ENCODE measurements at regions not wholly inside any gene's neighbourhood (a gene's known extent, or its start where the extent isn't known, plus 50 kb on each side); places are given as distances from the start of the nearest gene placed in this dataset.

GRCh38 chr13:85080691-85081090 lies 718.5 kb downstream of the SLITRK6 start:
- Histone ChIP-seq H3K4me1 (ENCODE audit: insufficient read depth) (no peaks in the 10 kb centered on the region), H3K36me3 (no peaks in the 10 kb centered on the region), H3K27me3 (no peaks in the 10 kb centered on the region), H3K9me3 (no peaks in the 10 kb centered on the region), H3K27ac (no peak overlapping the region), H3K4me3 (no peak overlapping the region)
- 92 to 93% (median 93%) methylated on average over 1 of the region's 1 CpG for WGBS, 3 donors
- intact Hi-C loops (cut with DNase I), result no loop called here
- DNase-seq, result no peak
- no peak for TF ChIP-seq POLR2A (IDR thresholded peaks at IDR 0.05)
- no peak for TF ChIP-seq EP300 (IDR thresholded peaks at IDR 0.05)
- no peak for TF ChIP-seq CTCF (IDR thresholded peaks at IDR 0.05)

DNA sequence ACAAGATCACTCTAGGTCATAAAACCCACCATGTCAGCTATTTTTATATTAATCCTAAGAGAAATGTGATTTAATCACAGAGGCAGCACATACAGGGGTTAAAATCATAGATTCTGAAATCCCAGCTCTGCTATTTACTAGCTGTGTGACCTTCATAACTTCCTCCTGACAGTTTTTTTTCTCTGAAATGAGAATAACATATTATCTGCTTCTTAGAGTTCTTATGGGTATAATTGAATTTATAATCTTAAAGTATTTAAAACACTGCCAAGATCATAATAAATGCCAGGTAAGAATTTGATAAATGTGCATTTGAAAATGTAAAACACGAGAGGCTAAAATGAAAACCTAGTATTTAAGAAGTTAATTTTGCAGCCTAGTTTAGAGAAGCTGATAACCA lies 722.9 kb downstream of the SLITRK6 start:
- no peak for TF ChIP-seq EP300 (IDR thresholded peaks at IDR 0.05)
- Histone ChIP-seq H3K4me1 (ENCODE audit: insufficient read depth) (no peaks in the 10 kb centered on the region), H3K27me3 (no peaks in the 10 kb centered on the region), H3K9me3 (no peaks in the 10 kb centered on the region), H3K36me3 (no peaks in the 10 kb centered on the region), H3K4me3 (no peak overlapping the region), H3K27ac (no peak overlapping the region)
- intact Hi-C loops (cut with DNase I), result no loop called here
- WGBS, 3 donors, result 4 to 18% (median 12%) methylated on average over 1 of the region's 1 CpG
- DNase-seq, result no peak

DNA sequence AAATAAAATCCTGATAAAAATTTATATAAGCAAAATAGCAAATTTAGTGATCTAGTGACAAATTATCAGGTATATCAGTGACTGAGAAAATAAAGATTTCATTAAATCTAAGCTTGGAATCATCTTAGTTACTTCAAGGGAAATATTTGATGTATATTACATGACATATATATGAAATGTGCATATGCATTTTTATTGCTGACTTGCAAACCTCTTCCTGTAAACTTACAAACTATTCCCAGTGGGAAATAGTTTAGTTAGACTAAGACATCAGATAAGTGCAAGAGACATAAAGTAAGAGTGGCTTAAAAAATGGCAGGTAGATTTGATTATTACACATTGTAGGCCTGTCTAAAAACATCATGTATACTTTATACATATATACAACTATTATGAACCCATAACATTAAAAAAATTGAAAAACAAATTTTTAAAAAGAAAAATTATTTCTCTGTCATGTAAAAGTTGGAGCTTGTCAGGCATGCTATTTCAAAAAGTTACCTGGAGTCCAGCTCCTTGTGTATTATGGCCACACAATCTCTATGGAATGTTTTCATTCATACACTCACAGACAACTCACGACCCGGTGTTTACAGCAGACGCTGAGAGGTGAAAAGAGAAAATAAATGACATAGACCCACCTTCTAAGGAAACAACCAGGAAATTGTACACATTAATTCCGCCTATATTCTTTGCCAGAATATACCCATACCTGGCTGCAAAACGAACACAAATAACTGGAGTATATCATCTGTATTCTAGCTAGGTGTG lies 724.5 kb downstream of the SLITRK6 start:
- no peaks in the 10 kb centered on the region for H3K9me3 ChIP-seq
- H3K4me3 ChIP-seq, result no peak overlapping the region
- H3K27me3 ChIP-seq, result no peaks in the 10 kb centered on the region
- H3K4me1 ChIP-seq (ENCODE audit: insufficient read depth), result no peaks in the 10 kb centered on the region
- H3K36me3 ChIP-seq, result no peaks in the 10 kb centered on the region
- H3K27ac ChIP-seq, result no peak overlapping the region
- TF ChIP-seq CTCF (IDR thresholded peaks at IDR 0.05) (no peak), EP300 (IDR thresholded peaks at IDR 0.05) (no peak), POLR2A (IDR thresholded peaks at IDR 0.05) (no peak)
- DNase-seq, result no peak
- intact Hi-C loops (cut with DNase I), result no loop called here
- WGBS, 3 donors, result 68 to 83% (median 82%) methylated on average over 5 of the region's 5 CpGs

- H3K36me3 ChIP-seq, result no peaks in the 10 kb centered on the region
- 89 to 93% (median 90%) methylated on average over 3 of the region's 3 CpGs for WGBS, 3 donors
- intact Hi-C loops (cut with DNase I), result no loop called here
- H3K4me3 ChIP-seq, result no peak overlapping the region
- no peaks in the 10 kb centered on the region for H3K27me3 ChIP-seq
- no peaks in the 10 kb centered on the region for H3K9me3 ChIP-seq
- no peak overlapping the region for H3K27ac ChIP-seq
- no peak for DNase-seq
- TF ChIP-seq POLR2A (IDR thresholded peaks at IDR 0.05), result no peak
- TF ChIP-seq EP300 (IDR thresholded peaks at IDR 0.05), result no peak
- no peak for TF ChIP-seq CTCF (IDR thresholded peaks at IDR 0.05)
- H3K4me1 ChIP-seq (ENCODE audit: insufficient read depth), result no peaks in the 10 kb centered on the region
These were observed 731.0 kb downstream of the SLITRK6 start for GRCh38 chr13:85068231-85068630.

- TF ChIP-seq POLR2A (IDR thresholded peaks at IDR 0.05) (no peak), CTCF (IDR thresholded peaks at IDR 0.05) (no peak), EP300 (IDR thresholded peaks at IDR 0.05) (no peak)
- Histone ChIP-seq H3K4me1 (ENCODE audit: insufficient read depth) (no peaks in the 10 kb centered on the region), H3K27me3 (no peaks in the 10 kb centered on the region), H3K36me3 (no peaks in the 10 kb centered on the region), H3K4me3 (no peak overlapping the region), H3K9me3 (no peaks in the 10 kb centered on the region), H3K27ac (no peak overlapping the region)
- intact Hi-C loops (cut with DNase I), result no loop called here
- WGBS, 3 donors, result 42 to 74% (median 48%) methylated on average over 1 of the region's 1 CpG
- no peak for DNase-seq
These were observed 759.0 kb downstream of the SLITRK6 start for GRCh38 chr13:85040215-85040614.
